Type B pancreatic cell (in vitro differentiated cells): ENCODE measurements at regions not wholly inside any gene's neighbourhood (a gene's known extent, or its start where the extent isn't known, plus 50 kb on each side); places are given as distances from the start of the nearest gene placed in this dataset.

Experiments
- DNase-seq: peaks from one replicate; pipeline ENCODE4 v3.0.0; 2021; ENCODE audit warnings: mixed read lengths; ENCODE audit not compliant: unreplicated experiment; ENCODE audit errors: extremely low spot score
- H3K27ac Mint-ChIP-seq: 2 replicates; pipeline ENCODE4 v1.8.0; 2021; ENCODE audit warnings: mild to moderate bottlenecking, mixed read lengths
- H3K27me3 Mint-ChIP-seq: 2 replicates; pipeline ENCODE4 v1.8.0; 2021; ENCODE audit warnings: mixed read lengths
- H3K36me3 Mint-ChIP-seq: 2 replicates; pipeline ENCODE4 v1.8.0; 2021; ENCODE audit warnings: mixed read lengths
- H3K4me1 Mint-ChIP-seq: one replicate; pipeline ENCODE4 v1.8.0; 2021; ENCODE audit warnings: mixed read lengths; ENCODE audit not compliant: unreplicated experiment
- H3K4me3 Mint-ChIP-seq: 2 replicates; pipeline ENCODE4 v1.8.0; 2021; ENCODE audit warnings: mild to moderate bottlenecking, mixed read lengths
- H3K9me3 Mint-ChIP-seq: 2 replicates; pipeline ENCODE4 v1.8.0; 2021; ENCODE audit warnings: mixed read lengths
- TF ChIP-seq, protein P1 (sequence below): fragments of 200-600 bp; sonication (generic); conservative IDR thresholded peaks from 2 replicates; pipeline ENCODE4 v1.5.0; 2021; ENCODE audit warnings: antibody characterized with exemption, mild to moderate bottlenecking

DNA sequence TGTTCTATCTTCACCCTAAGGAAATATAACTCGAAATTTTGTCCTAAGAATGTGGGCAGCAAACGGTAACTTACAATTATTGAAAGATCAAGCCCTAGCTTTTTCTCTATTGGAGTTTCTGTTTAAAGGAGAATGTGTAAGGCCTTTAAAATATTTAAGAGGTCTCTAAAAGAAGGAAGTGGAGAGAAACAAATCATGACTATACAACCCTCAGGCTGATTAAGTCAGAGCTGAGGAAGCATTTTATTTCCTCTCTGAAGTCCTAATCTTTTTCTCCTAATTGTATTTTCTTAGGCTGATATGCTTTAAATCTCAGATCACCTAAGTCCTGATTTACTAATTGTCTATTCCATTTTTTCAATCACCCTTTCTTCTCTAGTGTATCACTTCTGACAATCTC, 1708.8 kb upstream of the C9orf72 start:
- no peak for DNase-seq
- H3K4me3 Mint-ChIP-seq: no peak overlapping the region
- H3K4me1 Mint-ChIP-seq: no peaks in the 10 kb centered on the region
- H3K36me3 Mint-ChIP-seq: no peaks in the 10 kb centered on the region
- no peak overlapping the region for H3K27ac Mint-ChIP-seq
- TF ChIP-seq, protein P1, sequence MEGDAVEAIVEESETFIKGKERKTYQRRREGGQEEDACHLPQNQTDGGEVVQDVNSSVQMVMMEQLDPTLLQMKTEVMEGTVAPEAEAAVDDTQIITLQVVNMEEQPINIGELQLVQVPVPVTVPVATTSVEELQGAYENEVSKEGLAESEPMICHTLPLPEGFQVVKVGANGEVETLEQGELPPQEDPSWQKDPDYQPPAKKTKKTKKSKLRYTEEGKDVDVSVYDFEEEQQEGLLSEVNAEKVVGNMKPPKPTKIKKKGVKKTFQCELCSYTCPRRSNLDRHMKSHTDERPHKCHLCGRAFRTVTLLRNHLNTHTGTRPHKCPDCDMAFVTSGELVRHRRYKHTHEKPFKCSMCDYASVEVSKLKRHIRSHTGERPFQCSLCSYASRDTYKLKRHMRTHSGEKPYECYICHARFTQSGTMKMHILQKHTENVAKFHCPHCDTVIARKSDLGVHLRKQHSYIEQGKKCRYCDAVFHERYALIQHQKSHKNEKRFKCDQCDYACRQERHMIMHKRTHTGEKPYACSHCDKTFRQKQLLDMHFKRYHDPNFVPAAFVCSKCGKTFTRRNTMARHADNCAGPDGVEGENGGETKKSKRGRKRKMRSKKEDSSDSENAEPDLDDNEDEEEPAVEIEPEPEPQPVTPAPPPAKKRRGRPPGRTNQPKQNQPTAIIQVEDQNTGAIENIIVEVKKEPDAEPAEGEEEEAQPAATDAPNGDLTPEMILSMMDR: no peak
- no peaks in the 10 kb centered on the region for H3K9me3 Mint-ChIP-seq
- H3K27me3 Mint-ChIP-seq: no peaks in the 10 kb centered on the region

DNA sequence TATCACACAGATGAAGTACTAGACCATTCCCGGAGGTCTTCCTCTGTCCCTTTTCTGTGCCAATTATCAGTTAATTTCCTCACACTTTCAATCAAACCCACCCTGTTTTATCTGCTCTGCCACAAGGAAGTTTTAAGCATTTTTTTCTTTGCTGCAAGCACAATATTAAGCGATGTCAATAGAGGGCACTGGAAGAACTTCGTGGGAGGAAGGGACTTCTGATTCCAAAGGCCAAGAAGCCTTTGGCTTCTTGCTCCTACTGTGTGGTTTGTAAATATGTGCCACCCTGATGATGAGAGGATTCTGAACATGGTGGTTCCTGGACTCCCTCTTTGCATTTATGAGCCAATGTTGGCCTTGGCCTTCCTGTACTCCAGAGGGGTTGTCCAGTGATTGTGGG, 1712.5 kb upstream of the C9orf72 start:
- H3K4me1 Mint-ChIP-seq: no peaks in the 10 kb centered on the region
- no peak overlapping the region for H3K4me3 Mint-ChIP-seq
- no peaks in the 10 kb centered on the region for H3K9me3 Mint-ChIP-seq
- TF ChIP-seq, protein P1: no peak
- no peak for DNase-seq
- no peak overlapping the region for H3K27ac Mint-ChIP-seq
- no peaks in the 10 kb centered on the region for H3K36me3 Mint-ChIP-seq
- no peaks in the 10 kb centered on the region for H3K27me3 Mint-ChIP-seq

DNA sequence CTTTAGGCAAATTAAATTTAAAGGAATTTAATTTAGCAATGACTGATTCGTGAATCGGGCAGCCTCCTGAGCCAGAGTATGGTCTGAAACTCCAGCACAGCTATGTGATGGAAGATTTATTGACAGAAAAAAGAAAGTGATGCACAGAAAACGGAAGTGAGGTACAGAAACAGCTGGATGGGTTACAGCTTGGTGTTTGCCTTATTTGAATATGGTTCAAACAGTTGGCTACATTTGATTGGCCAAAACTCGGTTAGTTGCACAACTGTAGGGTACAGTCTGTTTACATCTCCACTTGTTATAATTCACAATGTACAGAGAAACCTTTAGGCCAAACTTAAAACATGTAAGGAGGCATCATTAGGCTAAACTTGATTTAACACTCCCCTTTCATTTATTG, 1716.1 kb upstream of the C9orf72 start:
- H3K36me3 Mint-ChIP-seq: no peaks in the 10 kb centered on the region
- no peaks in the 10 kb centered on the region for H3K27me3 Mint-ChIP-seq
- no peak overlapping the region for H3K27ac Mint-ChIP-seq
- H3K4me1 Mint-ChIP-seq: no peaks in the 10 kb centered on the region
- TF ChIP-seq, protein P1: no peak
- H3K9me3 Mint-ChIP-seq: no peaks in the 10 kb centered on the region
- no peak overlapping the region for H3K4me3 Mint-ChIP-seq
- DNase-seq: no peak

DNA sequence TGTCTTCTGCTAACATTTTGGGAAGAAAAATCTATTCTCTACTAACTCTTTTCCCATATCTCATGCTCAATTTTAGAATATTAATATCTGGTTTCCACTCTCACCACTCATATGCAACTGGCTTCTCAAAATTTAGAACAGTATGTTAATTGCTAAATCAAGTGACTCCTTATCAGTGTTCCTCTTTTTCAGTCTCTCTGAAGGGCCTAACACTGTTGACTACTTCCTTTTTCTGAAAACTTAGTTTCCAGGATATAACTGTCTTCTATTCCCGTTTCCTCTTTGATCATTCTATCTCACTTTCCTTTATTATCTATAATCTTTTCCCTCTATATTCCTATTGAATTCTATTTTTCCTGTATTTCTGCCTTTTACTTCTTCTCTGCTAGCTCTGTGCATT, 1717.2 kb upstream of the C9orf72 start:
- Mint-ChIP-seq H3K4me1 (no peaks in the 10 kb centered on the region), H3K9me3 (no peaks in the 10 kb centered on the region), H3K27ac (no peak overlapping the region), H3K36me3 (no peaks in the 10 kb centered on the region), H3K4me3 (no peak overlapping the region), H3K27me3 (no peaks in the 10 kb centered on the region)
- TF ChIP-seq, protein P1: no peak
- no peak for DNase-seq

DNA sequence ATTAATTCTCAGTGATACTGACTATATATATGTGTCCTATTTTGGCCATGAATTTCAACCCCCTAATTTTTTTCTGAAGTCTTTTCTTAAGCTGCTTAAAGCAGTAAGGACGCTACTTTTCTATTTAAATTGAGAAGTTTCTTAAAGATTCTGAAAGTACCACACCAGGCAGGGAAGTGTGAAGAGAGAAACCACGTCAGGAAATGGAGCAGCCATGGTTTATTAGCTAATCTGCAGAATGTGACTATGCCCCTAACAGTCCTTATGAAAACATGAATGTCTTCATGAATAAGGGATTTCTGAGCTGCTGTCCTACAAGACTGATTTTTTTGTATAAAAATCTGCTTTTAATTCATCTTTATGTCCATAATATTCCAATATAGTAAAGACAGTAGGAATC, 1724.3 kb upstream of the C9orf72 start:
- DNase-seq: no peak
- no peaks in the 10 kb centered on the region for H3K4me1 Mint-ChIP-seq
- TF ChIP-seq, protein P1: no peak
- no peaks in the 10 kb centered on the region for H3K36me3 Mint-ChIP-seq
- no peak overlapping the region for H3K27ac Mint-ChIP-seq
- H3K4me3 Mint-ChIP-seq: no peak overlapping the region
- no peaks in the 10 kb centered on the region for H3K27me3 Mint-ChIP-seq
- H3K9me3 Mint-ChIP-seq: no peaks in the 10 kb centered on the region

DNA sequence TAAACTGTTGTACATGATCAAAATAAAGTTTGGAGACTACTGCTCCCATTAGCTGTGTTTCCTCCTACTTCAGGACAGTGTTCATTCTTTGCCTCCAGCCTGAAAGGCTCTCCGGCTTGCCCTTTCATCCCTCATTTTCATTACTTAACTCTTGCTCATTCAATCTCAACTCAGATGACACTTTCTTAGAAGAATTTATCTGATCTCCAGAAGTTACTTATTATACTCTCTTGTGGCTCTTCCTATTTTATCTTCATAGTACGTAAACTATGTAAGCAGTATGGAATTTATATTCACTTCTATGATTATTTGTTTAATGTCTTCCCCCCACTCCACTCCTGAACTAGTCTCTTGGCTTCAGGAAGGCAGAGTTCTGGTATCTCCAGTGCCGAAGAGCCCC, 1737.9 kb upstream of the C9orf72 start:
- no peaks in the 10 kb centered on the region for H3K9me3 Mint-ChIP-seq
- TF ChIP-seq, protein P1: no peak
- no peaks in the 10 kb centered on the region for H3K36me3 Mint-ChIP-seq
- no peak for DNase-seq
- no peak overlapping the region for H3K27ac Mint-ChIP-seq
- H3K4me3 Mint-ChIP-seq: no peak overlapping the region
- H3K4me1 Mint-ChIP-seq: no peaks in the 10 kb centered on the region
- no peaks in the 10 kb centered on the region for H3K27me3 Mint-ChIP-seq
